ENCODE measurements at regions not wholly inside any gene's neighbourhood (a gene's known extent, or its start where the extent isn't known, plus 50 kb on each side); places are given as distances from the start of the nearest gene placed in this dataset.

DNA sequence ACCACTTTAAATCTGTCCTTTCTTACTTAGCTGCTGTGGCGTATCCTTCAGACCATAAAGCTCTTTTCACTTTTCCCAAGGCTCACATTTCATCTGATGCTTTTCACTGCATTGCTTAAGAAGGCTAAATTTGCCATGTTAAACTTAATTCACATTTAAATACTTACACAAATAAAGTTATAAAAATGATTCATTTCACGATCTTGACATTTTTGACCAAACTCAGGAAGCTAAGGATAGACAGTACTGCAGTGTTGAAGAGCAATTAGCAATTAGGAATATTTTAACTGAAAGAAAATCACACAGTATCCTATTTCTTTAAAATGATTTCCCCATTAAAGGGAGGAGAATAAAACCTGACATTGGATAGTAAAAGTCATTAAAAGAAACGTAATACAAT lies 1038.6 kb downstream of the STPG2 start:
- TF ChIP-seq, protein P1, sequence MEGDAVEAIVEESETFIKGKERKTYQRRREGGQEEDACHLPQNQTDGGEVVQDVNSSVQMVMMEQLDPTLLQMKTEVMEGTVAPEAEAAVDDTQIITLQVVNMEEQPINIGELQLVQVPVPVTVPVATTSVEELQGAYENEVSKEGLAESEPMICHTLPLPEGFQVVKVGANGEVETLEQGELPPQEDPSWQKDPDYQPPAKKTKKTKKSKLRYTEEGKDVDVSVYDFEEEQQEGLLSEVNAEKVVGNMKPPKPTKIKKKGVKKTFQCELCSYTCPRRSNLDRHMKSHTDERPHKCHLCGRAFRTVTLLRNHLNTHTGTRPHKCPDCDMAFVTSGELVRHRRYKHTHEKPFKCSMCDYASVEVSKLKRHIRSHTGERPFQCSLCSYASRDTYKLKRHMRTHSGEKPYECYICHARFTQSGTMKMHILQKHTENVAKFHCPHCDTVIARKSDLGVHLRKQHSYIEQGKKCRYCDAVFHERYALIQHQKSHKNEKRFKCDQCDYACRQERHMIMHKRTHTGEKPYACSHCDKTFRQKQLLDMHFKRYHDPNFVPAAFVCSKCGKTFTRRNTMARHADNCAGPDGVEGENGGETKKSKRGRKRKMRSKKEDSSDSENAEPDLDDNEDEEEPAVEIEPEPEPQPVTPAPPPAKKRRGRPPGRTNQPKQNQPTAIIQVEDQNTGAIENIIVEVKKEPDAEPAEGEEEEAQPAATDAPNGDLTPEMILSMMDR (IDR thresholded peaks at IDR 0.05; ENCODE audit: poor library complexity): no peak
- TF ChIP-seq EZH2 (IDR thresholded peaks at IDR 0.05; ENCODE audit: borderline replicate concordance) (no peak), EZH2phosphoT487 (IDR thresholded peaks at IDR 0.05; ENCODE audit: low read depth, severe bottlenecking, unreplicated experiment) (no peak)
